HG02884 (cell line): ENCODE measurements at regions not wholly inside any gene's neighbourhood (a gene's known extent, or its start where the extent isn't known, plus 50 kb on each side); places are given as distances from the start of the nearest gene placed in this dataset.

Experiments
- ATAC-seq: cut with Tn5 transposase; IDR thresholded peaks from one replicate; pipeline ENCODE4 v1.9.1; 2021; ENCODE audit warnings: mild to moderate bottlenecking, moderate library complexity; ENCODE audit not compliant: unreplicated experiment

GRCh38 chr5:133779828-133780475, 167.6 kb upstream of the FSTL4 start:
- ATAC-seq = no peak

- no peak for ATAC-seq
These were observed 166.3 kb upstream of the FSTL4 start for GRCh38 chr5:133778636-133779035.

- no peak for ATAC-seq
These were observed 165.6 kb upstream of the FSTL4 start for GRCh38 chr5:133777951-133778350.

GRCh38 chr5:133775584-133776304, 163.4 kb upstream of the FSTL4 start:
- ATAC-seq = no peak

GRCh38 chr5:133773247-133774202, 161.2 kb upstream of the FSTL4 start:
- no peak for ATAC-seq

- no peak for ATAC-seq
These were observed 157.5 kb upstream of the FSTL4 start for GRCh38 chr5:133769842-133770241.

GRCh38 chr5:133763744-133764143, 151.4 kb upstream of the FSTL4 start:
- no peak for ATAC-seq

GRCh38 chr5:133761632-133762031, 149.3 kb upstream of the FSTL4 start:
- no peak for ATAC-seq

- ATAC-seq = no peak
These were observed 148.2 kb upstream of the FSTL4 start for GRCh38 chr5:133760532-133760931.

- no peak for ATAC-seq
These were observed 146.3 kb upstream of the FSTL4 start for GRCh38 chr5:133758641-133759040.

GRCh38 chr5:133757396-133757945, 145.1 kb upstream of the FSTL4 start:
- ATAC-seq = no peak

- ATAC-seq = no peak
These were observed 144.4 kb upstream of the FSTL4 start for GRCh38 chr5:133756756-133757155.

- no peak for ATAC-seq
These were observed 143.7 kb upstream of the FSTL4 start for GRCh38 chr5:133756036-133756435.

GRCh38 chr5:133754575-133755169, 142.3 kb upstream of the FSTL4 start:
- ATAC-seq = no peak

GRCh38 chr5:133753856-133754255, 141.5 kb upstream of the FSTL4 start:
- ATAC-seq = no peak

- ATAC-seq = no peak
These were observed 139.5 kb upstream of the FSTL4 start for GRCh38 chr5:133751846-133752245.

GRCh38 chr5:133751421-133751820, 139.1 kb upstream of the FSTL4 start:
- ATAC-seq = no peak

- ATAC-seq = no peak
These were observed 138.5 kb upstream of the FSTL4 start for GRCh38 chr5:133750856-133751255.

- ATAC-seq = no peak
These were observed 138.0 kb upstream of the FSTL4 start for GRCh38 chr5:133750356-133750755.

- no peak for ATAC-seq
These were observed 137.1 kb upstream of the FSTL4 start for GRCh38 chr5:133749331-133749985.
